ENCODE measurements at regions not wholly inside any gene's neighbourhood (a gene's known extent, or its start where the extent isn't known, plus 50 kb on each side); places are given as distances from the start of the nearest gene placed in this dataset.

DNA sequence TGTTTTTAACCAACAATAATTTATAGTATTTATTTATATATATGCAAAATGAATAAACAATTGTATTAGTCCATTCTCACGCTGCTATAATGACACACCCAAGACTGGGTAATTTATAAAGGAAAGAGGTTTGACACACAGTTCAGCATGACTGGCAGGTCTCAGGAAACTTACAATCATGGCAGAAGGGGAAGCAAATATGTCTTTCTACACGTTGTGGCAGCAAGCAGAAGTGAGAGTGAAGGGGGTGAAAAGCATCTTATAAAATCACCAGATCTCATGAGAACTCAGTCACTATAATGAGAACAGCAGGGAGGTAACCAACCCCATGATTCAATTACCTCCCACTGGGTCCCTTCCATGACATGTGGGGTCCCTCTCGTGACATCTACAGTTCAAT, 162.8 kb upstream of the SLITRK3 start:
- Mint-ChIP-seq H3K4me1 (ENCODE audit: low read depth) (no peaks in the 10 kb centered on the region), H3K27ac (no peak overlapping the region), H3K36me3 (ENCODE audit: low read depth) (no peaks in the 10 kb centered on the region), H3K9me3 (peaks cover 9% of the 10 kb centered on the region), H3K27me3 (no peaks in the 10 kb centered on the region), H3K4me3 (no peak overlapping the region)
- intact Hi-C loops (cut with micrococcal nuclease): no loop called here

GRCh38 chr3:165355316-165355715, 159.1 kb upstream of the SLITRK3 start:
- H3K27ac Mint-ChIP-seq: no peak overlapping the region
- intact Hi-C loops (cut with micrococcal nuclease): no loop called here
- no peaks in the 10 kb centered on the region for H3K4me1 Mint-ChIP-seq (ENCODE audit: low read depth)
- H3K9me3 Mint-ChIP-seq: peaks cover 34% of the 10 kb centered on the region
- no peaks in the 10 kb centered on the region for H3K36me3 Mint-ChIP-seq (ENCODE audit: low read depth)
- no peak overlapping the region for H3K4me3 Mint-ChIP-seq
- H3K27me3 Mint-ChIP-seq: no peaks in the 10 kb centered on the region

- no peaks in the 10 kb centered on the region for H3K27me3 Mint-ChIP-seq
- no peaks in the 10 kb centered on the region for H3K36me3 Mint-ChIP-seq (ENCODE audit: low read depth)
- no peak overlapping the region for H3K4me3 Mint-ChIP-seq
- H3K4me1 Mint-ChIP-seq (ENCODE audit: low read depth): no peaks in the 10 kb centered on the region
- H3K27ac Mint-ChIP-seq: no peak overlapping the region
- intact Hi-C loops (cut with micrococcal nuclease): no loop called here
- H3K9me3 Mint-ChIP-seq: peaks cover 23% of the 10 kb centered on the region
These were observed 151.3 kb upstream of the SLITRK3 start for GRCh38 chr3:165347526-165347925.

DNA sequence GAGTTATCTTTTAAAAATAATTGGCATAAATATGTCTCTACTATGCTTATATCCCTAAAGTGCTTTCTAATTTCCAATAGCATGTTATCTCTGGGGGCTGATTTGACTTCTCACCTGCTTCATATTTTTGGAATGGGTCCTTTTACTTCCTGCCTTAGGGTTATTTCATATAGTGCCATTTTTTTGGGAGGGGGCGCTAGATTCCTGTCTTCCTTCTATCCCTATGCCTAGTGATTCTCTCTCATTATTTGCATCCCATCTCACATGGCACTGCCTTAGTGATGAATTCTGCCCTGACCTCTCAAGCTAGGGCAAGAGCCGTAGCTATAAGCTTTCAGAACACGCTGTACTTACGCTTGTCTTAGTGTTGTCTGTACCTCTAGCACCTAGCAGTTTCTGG, 150.3 kb upstream of the SLITRK3 start:
- no peak overlapping the region for H3K4me3 Mint-ChIP-seq
- H3K36me3 Mint-ChIP-seq (ENCODE audit: low read depth): no peaks in the 10 kb centered on the region
- no peak overlapping the region for H3K27ac Mint-ChIP-seq
- H3K4me1 Mint-ChIP-seq (ENCODE audit: low read depth): no peaks in the 10 kb centered on the region
- no peaks in the 10 kb centered on the region for H3K27me3 Mint-ChIP-seq
- H3K9me3 Mint-ChIP-seq: peaks cover 13% of the 10 kb centered on the region
- intact Hi-C loops (cut with micrococcal nuclease): no loop called here

DNA sequence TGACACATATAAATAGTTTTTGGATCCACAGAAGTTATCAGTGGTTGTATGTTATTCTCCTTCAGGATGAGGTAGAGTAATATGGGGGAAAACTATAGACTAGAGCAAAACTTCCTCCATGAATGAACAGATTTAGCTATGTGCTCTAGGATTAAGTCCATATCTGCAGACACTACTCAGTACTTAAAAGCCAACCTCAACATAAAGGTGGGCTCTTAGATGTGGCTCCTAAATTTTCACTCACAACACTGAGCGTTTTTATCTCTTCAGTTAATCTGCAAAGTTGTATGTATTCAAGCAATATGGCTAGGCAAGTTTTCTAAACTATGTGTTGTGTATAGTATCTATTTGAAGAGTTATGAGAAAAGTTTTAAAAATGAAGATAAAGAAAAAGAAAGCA, 147.0 kb upstream of the SLITRK3 start:
- intact Hi-C loops (cut with micrococcal nuclease): no loop called here
- no peaks in the 10 kb centered on the region for H3K27me3 Mint-ChIP-seq
- H3K27ac Mint-ChIP-seq: no peak overlapping the region
- H3K9me3 Mint-ChIP-seq: no peaks in the 10 kb centered on the region
- H3K36me3 Mint-ChIP-seq (ENCODE audit: low read depth): no peaks in the 10 kb centered on the region
- H3K4me3 Mint-ChIP-seq: no peak overlapping the region
- no peaks in the 10 kb centered on the region for H3K4me1 Mint-ChIP-seq (ENCODE audit: low read depth)

GRCh38 chr3:165339753-165340152, 143.6 kb upstream of the SLITRK3 start:
- no peaks in the 10 kb centered on the region for H3K9me3 Mint-ChIP-seq

GRCh38 chr3:165336786-165337185, 140.6 kb upstream of the SLITRK3 start:
- Mint-ChIP-seq H3K9me3 (no peaks in the 10 kb centered on the region), H3K36me3 (ENCODE audit: low read depth) (no peaks in the 10 kb centered on the region), H3K4me1 (ENCODE audit: low read depth) (no peaks in the 10 kb centered on the region), H3K4me3 (no peak overlapping the region), H3K27me3 (no peaks in the 10 kb centered on the region), H3K27ac (no peak overlapping the region)
- intact Hi-C loops (cut with micrococcal nuclease): no loop called here

More at GRCh38 chr3:165339753-165340152, 143.6 kb upstream of the SLITRK3 start:
- Mint-ChIP-seq H3K36me3 (ENCODE audit: low read depth) (no peaks in the 10 kb centered on the region), H3K4me3 (no peak overlapping the region), H3K4me1 (ENCODE audit: low read depth) (no peaks in the 10 kb centered on the region), H3K27me3 (no peaks in the 10 kb centered on the region), H3K27ac (no peak overlapping the region)
- intact Hi-C loops (cut with micrococcal nuclease): no loop called here
